ENCODE measurements at regions not wholly inside any gene's neighbourhood (a gene's known extent, or its start where the extent isn't known, plus 50 kb on each side); places are given as distances from the start of the nearest gene placed in this dataset.

DNA sequence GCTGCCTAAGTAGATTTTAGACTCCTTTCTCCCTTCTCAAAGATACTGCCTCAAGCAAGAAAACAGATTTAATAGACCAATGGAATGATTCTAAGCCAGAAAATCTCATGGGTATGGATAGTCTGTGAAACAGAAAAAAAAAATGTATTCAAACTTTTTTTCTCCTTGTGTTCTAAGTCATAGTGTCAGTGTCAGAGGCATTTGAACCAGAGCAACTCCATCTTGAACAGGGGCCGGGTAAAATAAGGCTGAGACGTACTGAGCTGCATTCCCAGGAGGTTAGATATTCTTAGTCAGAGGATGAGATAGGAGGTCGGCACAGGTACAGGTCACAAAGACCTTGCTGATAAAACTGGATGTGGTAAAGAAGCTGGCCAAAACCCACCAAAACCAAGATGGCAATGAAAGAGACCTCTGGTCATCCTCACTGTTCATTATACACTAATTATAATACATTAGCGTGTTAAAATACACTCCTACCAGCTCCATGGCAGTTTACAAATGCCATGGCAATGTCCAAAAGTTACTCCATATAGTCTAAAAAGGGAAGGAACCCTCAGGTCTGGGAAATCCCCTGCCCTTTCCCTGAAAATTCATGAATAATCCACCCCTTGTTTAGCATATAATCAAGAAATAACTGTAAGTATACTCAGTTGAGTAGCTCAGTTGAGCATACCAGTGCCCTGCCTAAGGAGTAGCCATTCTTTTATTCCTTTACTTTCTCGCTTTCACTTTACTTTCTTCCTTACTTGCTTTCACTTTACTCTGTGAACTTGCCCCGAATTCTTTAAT is 72.8 kb upstream of the GOLGA8B start:
- TF ChIP-seq, protein P1, sequence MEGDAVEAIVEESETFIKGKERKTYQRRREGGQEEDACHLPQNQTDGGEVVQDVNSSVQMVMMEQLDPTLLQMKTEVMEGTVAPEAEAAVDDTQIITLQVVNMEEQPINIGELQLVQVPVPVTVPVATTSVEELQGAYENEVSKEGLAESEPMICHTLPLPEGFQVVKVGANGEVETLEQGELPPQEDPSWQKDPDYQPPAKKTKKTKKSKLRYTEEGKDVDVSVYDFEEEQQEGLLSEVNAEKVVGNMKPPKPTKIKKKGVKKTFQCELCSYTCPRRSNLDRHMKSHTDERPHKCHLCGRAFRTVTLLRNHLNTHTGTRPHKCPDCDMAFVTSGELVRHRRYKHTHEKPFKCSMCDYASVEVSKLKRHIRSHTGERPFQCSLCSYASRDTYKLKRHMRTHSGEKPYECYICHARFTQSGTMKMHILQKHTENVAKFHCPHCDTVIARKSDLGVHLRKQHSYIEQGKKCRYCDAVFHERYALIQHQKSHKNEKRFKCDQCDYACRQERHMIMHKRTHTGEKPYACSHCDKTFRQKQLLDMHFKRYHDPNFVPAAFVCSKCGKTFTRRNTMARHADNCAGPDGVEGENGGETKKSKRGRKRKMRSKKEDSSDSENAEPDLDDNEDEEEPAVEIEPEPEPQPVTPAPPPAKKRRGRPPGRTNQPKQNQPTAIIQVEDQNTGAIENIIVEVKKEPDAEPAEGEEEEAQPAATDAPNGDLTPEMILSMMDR (IDR thresholded peaks at IDR 0.05): no peak
- no peak for TF ChIP-seq SIN3A (IDR thresholded peaks at IDR 0.05; ENCODE audit: borderline replicate concordance, insufficient read depth, low read depth, low read length)
- TF ChIP-seq, protein P2, sequence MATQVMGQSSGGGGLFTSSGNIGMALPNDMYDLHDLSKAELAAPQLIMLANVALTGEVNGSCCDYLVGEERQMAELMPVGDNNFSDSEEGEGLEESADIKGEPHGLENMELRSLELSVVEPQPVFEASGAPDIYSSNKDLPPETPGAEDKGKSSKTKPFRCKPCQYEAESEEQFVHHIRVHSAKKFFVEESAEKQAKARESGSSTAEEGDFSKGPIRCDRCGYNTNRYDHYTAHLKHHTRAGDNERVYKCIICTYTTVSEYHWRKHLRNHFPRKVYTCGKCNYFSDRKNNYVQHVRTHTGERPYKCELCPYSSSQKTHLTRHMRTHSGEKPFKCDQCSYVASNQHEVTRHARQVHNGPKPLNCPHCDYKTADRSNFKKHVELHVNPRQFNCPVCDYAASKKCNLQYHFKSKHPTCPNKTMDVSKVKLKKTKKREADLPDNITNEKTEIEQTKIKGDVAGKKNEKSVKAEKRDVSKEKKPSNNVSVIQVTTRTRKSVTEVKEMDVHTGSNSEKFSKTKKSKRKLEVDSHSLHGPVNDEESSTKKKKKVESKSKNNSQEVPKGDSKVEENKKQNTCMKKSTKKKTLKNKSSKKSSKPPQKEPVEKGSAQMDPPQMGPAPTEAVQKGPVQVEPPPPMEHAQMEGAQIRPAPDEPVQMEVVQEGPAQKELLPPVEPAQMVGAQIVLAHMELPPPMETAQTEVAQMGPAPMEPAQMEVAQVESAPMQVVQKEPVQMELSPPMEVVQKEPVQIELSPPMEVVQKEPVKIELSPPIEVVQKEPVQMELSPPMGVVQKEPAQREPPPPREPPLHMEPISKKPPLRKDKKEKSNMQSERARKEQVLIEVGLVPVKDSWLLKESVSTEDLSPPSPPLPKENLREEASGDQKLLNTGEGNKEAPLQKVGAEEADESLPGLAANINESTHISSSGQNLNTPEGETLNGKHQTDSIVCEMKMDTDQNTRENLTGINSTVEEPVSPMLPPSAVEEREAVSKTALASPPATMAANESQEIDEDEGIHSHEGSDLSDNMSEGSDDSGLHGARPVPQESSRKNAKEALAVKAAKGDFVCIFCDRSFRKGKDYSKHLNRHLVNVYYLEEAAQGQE (IDR thresholded peaks at IDR 0.05; ENCODE audit: insufficient read depth in 1 of 2, low read depth in 2 of 2, low read length in 1 of 2): no peak
- no peak for TF ChIP-seq TCF7L2 (IDR thresholded peaks at IDR 0.05; ENCODE audit: low read depth, low read length)
